Mesendoderm (in vitro differentiated cells): ENCODE measurements at regions not wholly inside any gene's neighbourhood (a gene's known extent, or its start where the extent isn't known, plus 50 kb on each side); places are given as distances from the start of the nearest gene placed in this dataset.

ENCODE experiments used
- DNase-seq: peaks from one replicate; pipeline ENCODE4 v3.0.0; 2013
- H2AK5ac ChIP-seq: 2 replicates; pipeline ENCODE4 v1.6.1; 2013; ENCODE audit warnings: low read length, inconsistent platforms
- H2BK120ac ChIP-seq: 2 replicates; pipeline ENCODE4 v1.6.1; 2013; ENCODE audit warnings: low read depth, mild to moderate bottlenecking, low read length, moderate library complexity, mixed read lengths
- H2BK15ac ChIP-seq: replicated peaks from 2 replicates; pipeline ENCODE4 v1.6.1; 2013; ENCODE audit warnings: low read depth, mild to moderate bottlenecking, moderate library complexity
- H2BK5ac ChIP-seq: 2 replicates; pipeline ENCODE4 v1.6.1; 2013; ENCODE audit warnings: low read length, inconsistent platforms
- H3K18ac ChIP-seq: 2 replicates; pipeline ENCODE4 v1.6.1; 2013; ENCODE audit warnings: mild to moderate bottlenecking, low read length, mixed read lengths
- H3K23ac ChIP-seq: one replicate; pipeline ENCODE4 v1.6.1; 2013; ENCODE audit warnings: low read length
- H3K27ac ChIP-seq: 2 replicates; pipeline ENCODE4 v1.5.1; 2013; ENCODE audit warnings: low read depth, mild to moderate bottlenecking, inconsistent platforms, low read length, moderate library complexity
- H3K27me3 ChIP-seq: 2 replicates; pipeline ENCODE4 v1.6.1; 2013; ENCODE audit warnings: low read length, control low read depth, mild to moderate bottlenecking, inconsistent platforms; ENCODE audit not compliant: insufficient read depth, poor library complexity
- H3K36me3 ChIP-seq: 2 replicates; pipeline ENCODE4 v1.6.1; 2013; ENCODE audit warnings: low read length, inconsistent platforms; ENCODE audit not compliant: control insufficient read depth, insufficient read depth
- H3K4ac ChIP-seq: one replicate; pipeline ENCODE4 v1.6.1; 2013; ENCODE audit warnings: low read depth, mild to moderate bottlenecking, low read length, moderate library complexity
- H3K4me1 ChIP-seq: 2 replicates; pipeline ENCODE4 v1.6.1; 2013; ENCODE audit warnings: low read depth, low read length, inconsistent platforms; ENCODE audit not compliant: control insufficient read depth
- H3K4me2 ChIP-seq: 2 replicates; pipeline ENCODE4 v1.6.1; 2013; ENCODE audit warnings: low read length
- H3K4me3 ChIP-seq: 2 replicates; pipeline ENCODE4 v1.5.1; 2013; ENCODE audit warnings: mild to moderate bottlenecking, low read length
- H3K56ac ChIP-seq: one replicate; pipeline ENCODE4 v1.6.1; 2013; ENCODE audit warnings: low read length
- H3K79me1 ChIP-seq: 2 replicates; pipeline ENCODE4 v1.6.1; 2013; ENCODE audit warnings: low read length, inconsistent platforms
- H3K79me2 ChIP-seq: 2 replicates; pipeline ENCODE4 v1.6.1; 2013; ENCODE audit warnings: mild to moderate bottlenecking, low read length; ENCODE audit not compliant: control insufficient read depth, insufficient read depth
- H3K9ac ChIP-seq: 2 replicates; pipeline ENCODE4 v1.6.1; 2013; ENCODE audit warnings: low read length, inconsistent platforms
- H4K5ac ChIP-seq: one replicate; pipeline ENCODE4 v1.6.1; 2013; ENCODE audit warnings: low read length
- H4K8ac ChIP-seq: one replicate; pipeline ENCODE4 v1.6.1; 2013; ENCODE audit warnings: low read depth, mild to moderate bottlenecking, control low read depth, low read length, moderate library complexity
- WGBS: extraction: QIAGEN DNeasy Blood & Tissue Kit; methylation state at CpG from one replicate; pipeline ENCODE4 v1.1.7; 2013; ENCODE audit warnings: low lambda C conversion rate, missing lambda C conversion rate; ENCODE audit not compliant: insufficient coverage; ENCODE audit errors: extremely low coverage; 5-methylcytosine and 5-hydroxymethylcytosine counted together

- Histone ChIP-seq H3K4me3 (no peak overlapping the region), H3K4me2 (no peak overlapping the region), H3K4me1 (no peaks in the 10 kb centered on the region), H3K56ac (no peak overlapping the region), H2BK120ac (no peak overlapping the region), H3K4ac (no peak overlapping the region), H3K36me3 (no peaks in the 10 kb centered on the region), H2AK5ac (no peak overlapping the region), H3K23ac (no peak overlapping the region), H4K5ac (no peak overlapping the region), H4K8ac (no peak overlapping the region), H3K18ac (no peak overlapping the region), H3K79me2 (no peaks in the 10 kb centered on the region), H2BK5ac (no peak overlapping the region), H3K9ac (no peak overlapping the region), H3K27ac (no peak overlapping the region), H2BK15ac (no peak overlapping the region), H3K27me3 (no peaks in the 10 kb centered on the region), H3K79me1 (no peaks in the 10 kb centered on the region)
- WGBS, result no CpG with 5 or more reads among the region's 3 CpGs
- no peak for DNase-seq
Measured at GRCh38 chr15:79682285-79682684, 214.5 kb downstream of the MTHFS start.

- Histone ChIP-seq H3K18ac (no peak overlapping the region), H3K9ac (no peak overlapping the region), H3K4me2 (no peak overlapping the region), H3K79me2 (no peaks in the 10 kb centered on the region), H3K36me3 (no peaks in the 10 kb centered on the region), H2AK5ac (no peak overlapping the region), H3K27ac (no peak overlapping the region), H3K56ac (no peak overlapping the region), H3K79me1 (no peaks in the 10 kb centered on the region), H3K4ac (no peak overlapping the region), H2BK15ac (no peak overlapping the region), H2BK5ac (no peak overlapping the region), H2BK120ac (no peak overlapping the region), H3K27me3 (no peaks in the 10 kb centered on the region), H4K8ac (no peak overlapping the region), H4K5ac (no peak overlapping the region), H3K4me1 (no peaks in the 10 kb centered on the region), H3K23ac (no peak overlapping the region), H3K4me3 (no peak overlapping the region)
- DNase-seq, result no peak
- WGBS, result no CpG with 5 or more reads among the region's 4 CpGs
Measured at GRCh38 chr15:79682851-79683288, 213.9 kb downstream of the MTHFS start.

GRCh38 chr15:79689030-79689429, 207.8 kb downstream of the MTHFS start:
- no peak overlapping the region for H3K18ac ChIP-seq
- H2BK5ac ChIP-seq, result no peak overlapping the region
- WGBS, result no CpG with 5 or more reads among the region's 1 CpG
- no peak overlapping the region for H3K4me3 ChIP-seq
- DNase-seq, result no peak
- H3K9ac ChIP-seq, result no peak overlapping the region
- H4K8ac ChIP-seq, result no peak overlapping the region
- H3K4me2 ChIP-seq, result no peak overlapping the region
- H3K79me1 ChIP-seq, result no peaks in the 10 kb centered on the region
- H3K4me1 ChIP-seq, result no peaks in the 10 kb centered on the region
- no peak overlapping the region for H4K5ac ChIP-seq
- no peaks in the 10 kb centered on the region for H3K27me3 ChIP-seq
- no peaks in the 10 kb centered on the region for H3K36me3 ChIP-seq
- H3K23ac ChIP-seq, result no peak overlapping the region
- no peak overlapping the region for H2AK5ac ChIP-seq
- no peak overlapping the region for H2BK15ac ChIP-seq
- no peak overlapping the region for H2BK120ac ChIP-seq
- no peak overlapping the region for H3K27ac ChIP-seq
- H3K4ac ChIP-seq, result no peak overlapping the region
- no peaks in the 10 kb centered on the region for H3K79me2 ChIP-seq
- H3K56ac ChIP-seq, result no peak overlapping the region

- H3K4ac ChIP-seq, result no peak overlapping the region
- H3K23ac ChIP-seq, result no peak overlapping the region
- H3K9ac ChIP-seq, result no peak overlapping the region
- no peaks in the 10 kb centered on the region for H3K4me1 ChIP-seq
- H4K5ac ChIP-seq, result no peak overlapping the region
- H2BK120ac ChIP-seq, result no peak overlapping the region
- H4K8ac ChIP-seq, result no peak overlapping the region
- no peak overlapping the region for H3K18ac ChIP-seq
- no peak overlapping the region for H3K4me2 ChIP-seq
- H3K79me2 ChIP-seq, result no peaks in the 10 kb centered on the region
- no CpG with 5 or more reads among the region's 4 CpGs for WGBS
- H3K79me1 ChIP-seq, result no peaks in the 10 kb centered on the region
- H3K4me3 ChIP-seq, result no peak overlapping the region
- no peak for DNase-seq
- H3K27ac ChIP-seq, result no peak overlapping the region
- no peak overlapping the region for H2BK15ac ChIP-seq
- H3K56ac ChIP-seq, result no peak overlapping the region
- H3K36me3 ChIP-seq, result no peaks in the 10 kb centered on the region
- no peak overlapping the region for H2AK5ac ChIP-seq
- H2BK5ac ChIP-seq, result no peak overlapping the region
- H3K27me3 ChIP-seq, result no peaks in the 10 kb centered on the region
Measured at GRCh38 chr15:79700951-79701480, 195.8 kb downstream of the MTHFS start.

GRCh38 chr15:79702621-79703020, 194.2 kb downstream of the MTHFS start:
- Histone ChIP-seq H3K23ac (no peak overlapping the region), H2AK5ac (no peak overlapping the region), H4K8ac (no peak overlapping the region), H2BK15ac (no peak overlapping the region), H3K27me3 (no peaks in the 10 kb centered on the region), H3K36me3 (no peaks in the 10 kb centered on the region), H3K4me2 (no peak overlapping the region), H3K4ac (no peak overlapping the region), H2BK5ac (no peak overlapping the region), H3K4me3 (no peak overlapping the region), H3K18ac (no peak overlapping the region), H2BK120ac (no peak overlapping the region), H3K9ac (no peak overlapping the region), H4K5ac (no peak overlapping the region), H3K27ac (no peak overlapping the region), H3K56ac (no peak overlapping the region), H3K79me1 (no peaks in the 10 kb centered on the region), H3K79me2 (no peaks in the 10 kb centered on the region), H3K4me1 (no peaks in the 10 kb centered on the region)
- no CpG with 5 or more reads among the region's 1 CpG for WGBS
- DNase-seq, result no peak

GRCh38 chr15:79721256-79721655, 175.6 kb downstream of the MTHFS start:
- Histone ChIP-seq H3K4me2 (no peak overlapping the region), H2BK5ac (no peak overlapping the region), H3K9ac (no peak overlapping the region), H3K4ac (no peak overlapping the region), H3K23ac (no peak overlapping the region), H3K27me3 (no peaks in the 10 kb centered on the region), H3K27ac (no peak overlapping the region), H3K4me3 (no peak overlapping the region), H3K79me2 (no peaks in the 10 kb centered on the region), H4K8ac (no peak overlapping the region), H4K5ac (no peak overlapping the region), H2AK5ac (no peak overlapping the region), H3K18ac (no peak overlapping the region), H3K56ac (no peak overlapping the region), H3K36me3 (no peaks in the 10 kb centered on the region), H3K4me1 (no peaks in the 10 kb centered on the region), H2BK15ac (no peak overlapping the region), H2BK120ac (no peak overlapping the region), H3K79me1 (no peaks in the 10 kb centered on the region)
- no CpG with 5 or more reads among the region's 1 CpG for WGBS
- DNase-seq, result no peak
